NCI-H187 (cell line): ENCODE measurements at regions not wholly inside any gene's neighbourhood (a gene's known extent, or its start where the extent isn't known, plus 50 kb on each side); places are given as distances from the start of the nearest gene placed in this dataset.
A peak's percentile ranks its signal among the peaks of the same experiment; 100 is the strongest.
"Not testable (repeated sequence)": the region's sequence is repeated elsewhere in the genome, so short reads cannot be mapped to it uniquely, and the experiment has no call there.

ENCODE experiments used
- DNase-seq, 2 experiments: peaks; one replicate each; lab custom pipeline; 2025; lab: John Stamatoyannopoulos, UW

DNA sequence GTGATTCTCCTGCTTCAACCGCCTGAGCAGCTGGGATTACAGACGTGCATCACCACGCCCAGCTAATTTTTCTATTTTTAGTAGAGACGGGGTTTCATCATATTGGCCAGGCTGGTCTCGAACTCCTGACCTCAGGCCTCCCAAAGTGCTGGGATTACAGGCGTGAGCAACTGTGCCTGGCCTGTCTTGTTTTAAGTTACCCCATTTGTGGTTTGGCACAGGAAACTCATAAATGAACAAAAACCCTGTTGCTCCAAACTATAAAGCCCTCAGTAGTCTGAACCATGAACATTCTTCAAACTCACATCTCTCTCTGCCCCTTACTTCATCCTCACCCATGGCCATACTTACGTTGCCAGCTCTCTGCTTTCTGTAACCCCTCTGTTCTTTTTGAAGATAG lies 61.7 kb downstream of the RHOU start:
- DNase-seq = not testable (repeated sequence)

DNA sequence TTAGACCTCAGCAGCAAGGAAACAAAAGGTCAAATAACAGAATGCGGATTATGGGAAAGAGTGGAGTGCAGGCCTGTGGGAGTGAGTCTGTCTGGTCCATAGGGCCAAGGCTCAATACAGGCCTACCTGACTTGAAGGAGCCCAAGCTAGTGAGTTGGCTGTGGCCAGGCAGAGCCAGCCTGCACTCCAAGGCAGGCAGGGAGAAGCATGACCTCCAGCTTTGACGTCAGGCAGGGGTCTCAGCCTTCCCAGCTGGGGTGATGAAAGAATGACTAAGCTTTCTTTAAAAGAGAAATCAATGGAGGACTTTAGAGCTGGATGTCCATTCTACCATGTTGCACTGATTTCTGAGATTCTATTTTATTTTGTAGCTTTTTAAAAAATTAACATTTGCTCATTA lies 62.8 kb downstream of the RHOU start:
- DNase-seq = no peak

DNA sequence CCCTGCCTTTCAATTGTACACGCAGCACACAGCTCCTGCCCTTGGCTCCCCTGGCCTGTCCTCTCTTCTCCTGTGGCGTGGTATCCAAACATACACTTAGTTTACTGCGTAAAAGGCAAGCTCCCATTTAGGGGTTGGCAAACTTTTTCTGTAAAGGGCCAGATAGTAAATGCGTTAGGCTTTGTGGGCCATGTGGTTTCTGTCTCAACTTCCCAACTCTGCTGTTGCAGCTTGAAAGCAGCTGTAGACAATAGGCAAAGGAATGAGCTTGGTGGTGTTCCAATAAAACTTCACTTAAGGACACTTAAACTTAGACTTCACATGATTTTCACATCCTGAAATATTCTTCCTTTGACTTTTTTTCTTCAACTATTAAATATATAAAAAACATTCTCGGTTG lies 63.3 kb downstream of the RHOU start:
- DNase-seq = no peak

DNA sequence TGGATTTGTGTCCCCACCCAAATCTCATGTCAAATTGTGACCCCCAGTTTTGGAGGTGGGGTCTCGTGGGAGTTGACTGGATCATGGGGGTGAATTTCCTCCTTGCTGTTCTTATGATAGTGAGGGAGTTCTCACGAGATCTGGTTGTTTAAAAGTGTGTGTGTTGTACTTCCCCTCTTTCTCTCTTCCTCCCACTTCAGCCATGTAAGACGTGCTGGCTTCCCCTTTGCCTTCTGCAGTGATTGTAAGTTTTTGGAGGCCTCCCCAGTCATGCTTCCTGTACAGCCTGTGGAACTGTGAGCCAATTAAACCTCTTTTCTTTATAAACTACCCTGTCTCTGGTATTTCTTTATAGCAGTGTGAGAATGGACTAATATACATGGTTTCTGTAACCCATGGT lies 64.6 kb downstream of the RHOU start:
- DNase-seq = no peak

DNA sequence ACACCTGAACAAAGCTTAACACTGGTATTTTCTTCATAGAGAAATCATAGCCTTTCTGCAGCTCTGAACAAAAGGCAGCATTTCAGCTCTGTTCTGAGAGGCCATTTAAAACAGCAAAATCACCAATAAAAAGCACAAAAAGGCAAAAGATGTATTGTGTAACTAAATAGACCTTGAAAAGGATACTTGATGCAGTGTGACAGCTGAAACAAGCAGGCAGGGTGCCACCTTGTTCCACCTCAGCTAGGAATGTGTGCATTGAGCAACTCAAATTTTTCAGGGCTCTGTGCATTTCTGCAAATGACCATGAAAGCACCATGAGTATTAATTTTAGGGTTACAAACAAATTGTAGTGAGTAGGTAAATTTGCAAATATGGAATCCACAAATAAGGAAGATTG lies 65.8 kb downstream of the RHOU start:
- DNase-seq = no peak

DNA sequence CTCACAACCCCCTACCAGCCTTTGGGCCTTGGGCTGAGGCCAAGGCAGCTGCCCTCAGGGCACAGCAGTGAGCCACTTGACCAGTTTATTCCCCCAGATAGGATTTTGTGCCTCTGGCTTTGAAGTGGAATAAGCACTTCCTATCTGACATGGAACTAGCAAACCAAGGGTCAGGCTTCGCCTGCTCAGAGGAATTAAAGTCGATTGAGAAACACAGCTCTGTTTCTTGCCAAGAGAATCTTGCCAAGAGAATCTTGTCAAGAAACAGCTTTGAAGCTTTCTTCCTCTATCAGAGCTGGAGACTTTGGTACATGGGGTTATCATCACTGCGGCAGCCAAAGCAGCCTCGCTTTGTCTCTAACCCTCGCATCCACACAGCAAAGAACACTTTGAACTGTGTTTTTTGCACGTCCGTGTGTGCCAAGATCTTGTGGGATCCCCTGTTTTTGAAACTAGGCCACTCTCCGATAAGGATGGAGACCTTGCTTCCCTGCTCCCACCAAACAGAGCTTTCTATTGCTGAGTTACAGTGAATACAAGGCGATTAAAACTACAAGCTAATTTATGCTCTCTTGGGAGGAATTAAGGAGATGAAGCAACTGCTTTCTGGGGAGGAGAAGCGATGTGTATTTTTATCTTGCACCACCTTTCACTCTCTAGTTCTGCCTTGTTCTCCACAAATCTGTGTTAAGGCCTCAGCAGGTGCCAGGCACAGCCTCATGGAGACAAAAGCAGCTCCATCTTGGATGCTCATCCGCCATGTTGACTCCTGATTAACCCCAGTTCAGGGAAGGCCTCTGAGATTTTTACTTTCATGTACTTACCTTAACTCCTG lies 67.3 kb downstream of the RHOU start:
- no peak for DNase-seq

DNA sequence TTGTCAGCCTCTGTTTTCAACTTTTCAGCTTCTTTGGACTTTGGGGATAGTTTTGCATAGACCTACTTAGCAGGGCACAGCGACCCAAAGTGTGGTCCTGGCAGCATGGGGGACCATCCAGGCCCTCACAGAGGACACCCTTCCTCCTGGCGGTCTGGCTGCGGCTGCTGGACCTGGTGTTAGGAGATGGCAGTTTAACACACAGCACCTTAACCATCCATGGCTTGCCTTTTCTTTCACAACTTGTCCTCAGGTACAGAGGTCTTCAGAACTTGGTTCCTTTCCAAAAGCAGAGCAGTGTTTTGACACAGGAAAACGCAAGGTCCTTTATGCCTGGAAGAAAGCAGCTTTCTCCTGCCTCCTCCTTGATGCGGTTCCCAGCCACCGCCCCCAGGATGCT lies 68.1 kb downstream of the RHOU start:
- no peak for DNase-seq

DNA sequence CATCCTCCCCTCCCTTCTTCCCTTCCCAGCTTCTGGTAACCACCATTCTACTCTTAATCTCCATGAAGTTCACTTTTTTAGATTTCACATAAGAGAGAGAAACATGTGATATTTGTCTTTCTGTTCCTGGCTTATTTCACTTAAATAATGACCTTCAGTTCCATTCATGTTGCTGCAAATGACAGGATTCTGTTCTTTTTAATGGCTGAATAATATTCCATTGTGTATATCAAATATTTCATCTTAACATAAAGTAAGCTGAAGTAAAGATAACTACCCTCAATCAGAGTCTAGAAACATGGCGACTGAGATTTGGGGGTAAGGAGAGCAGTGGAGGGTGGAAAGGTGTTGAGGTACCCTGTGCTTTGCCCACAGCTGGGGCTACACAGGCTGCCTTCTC lies 68.9 kb downstream of the RHOU start:
- DNase-seq = no peak

DNA sequence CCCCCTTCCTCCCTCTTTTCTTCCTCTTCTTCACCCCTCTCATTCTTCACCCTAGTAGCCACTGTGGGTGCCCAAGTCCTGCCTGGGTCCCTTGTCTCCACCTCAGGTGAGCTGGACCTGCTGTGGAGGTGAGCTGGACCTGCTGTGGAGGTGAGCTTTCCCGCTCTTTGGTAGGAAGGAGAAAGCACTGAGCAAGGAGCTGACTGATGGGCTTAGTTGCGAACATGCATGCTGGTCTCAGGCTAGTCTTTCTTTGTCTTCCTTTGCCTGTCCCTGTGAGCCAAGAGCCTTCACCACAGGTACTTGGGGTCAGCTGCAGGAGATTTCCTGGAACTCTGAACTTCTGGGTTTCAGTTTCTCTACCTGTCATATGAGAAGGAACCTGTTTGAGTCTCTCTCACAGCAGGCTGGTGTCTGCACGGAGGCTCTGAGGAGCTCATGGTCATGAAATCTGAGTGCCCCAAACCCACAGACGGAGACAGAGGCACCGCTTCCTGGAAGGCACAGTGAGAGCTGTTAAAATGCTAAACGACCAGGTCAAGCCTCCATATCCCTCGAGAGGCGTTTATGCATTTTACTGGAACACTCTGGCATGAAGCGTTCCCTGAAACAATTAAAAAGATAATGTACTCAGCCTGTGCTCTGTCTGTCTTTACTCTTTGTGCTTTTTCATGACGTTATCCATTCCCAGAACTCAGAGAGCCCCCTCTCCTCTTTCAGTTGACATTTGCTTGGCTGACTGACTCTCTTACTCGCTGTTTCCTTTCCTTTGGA lies 69.5 kb downstream of the RHOU start:
- DNase-seq = peak; percentile 57 to 60

DNA sequence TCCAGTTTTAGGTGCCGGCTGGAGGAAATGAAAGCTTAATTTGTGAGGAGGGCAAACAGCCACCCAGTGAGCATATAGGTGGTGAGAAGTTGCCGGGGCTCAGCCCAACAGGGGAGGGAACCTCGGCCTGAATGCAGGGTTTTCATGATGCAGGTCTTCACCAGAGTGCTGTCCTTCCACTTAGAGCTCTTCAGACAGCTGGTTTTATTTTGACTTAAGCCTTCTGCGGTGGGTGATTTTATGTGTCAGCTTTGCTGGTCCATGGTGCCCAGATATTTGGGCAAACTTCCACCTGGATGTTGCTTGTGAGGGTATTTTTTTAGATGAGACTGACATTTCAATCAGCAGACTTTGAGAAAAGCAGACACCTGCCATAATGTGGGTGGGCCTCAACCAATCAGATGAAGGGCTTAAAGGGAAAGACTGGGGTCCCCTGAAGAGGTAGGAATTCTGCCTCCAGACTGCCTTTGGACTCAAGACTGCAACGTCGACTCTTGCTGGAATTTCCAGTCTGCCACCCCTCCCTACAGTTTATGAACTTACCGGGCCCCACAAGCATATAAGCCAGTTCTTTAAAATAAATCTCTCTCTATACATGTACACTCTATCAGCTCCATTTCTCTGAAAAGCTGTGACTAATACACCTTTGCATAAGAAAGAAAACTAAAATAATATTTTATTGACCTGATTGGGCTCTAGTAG lies 72.8 kb downstream of the RHOU start:
- DNase-seq = no peak

DNA sequence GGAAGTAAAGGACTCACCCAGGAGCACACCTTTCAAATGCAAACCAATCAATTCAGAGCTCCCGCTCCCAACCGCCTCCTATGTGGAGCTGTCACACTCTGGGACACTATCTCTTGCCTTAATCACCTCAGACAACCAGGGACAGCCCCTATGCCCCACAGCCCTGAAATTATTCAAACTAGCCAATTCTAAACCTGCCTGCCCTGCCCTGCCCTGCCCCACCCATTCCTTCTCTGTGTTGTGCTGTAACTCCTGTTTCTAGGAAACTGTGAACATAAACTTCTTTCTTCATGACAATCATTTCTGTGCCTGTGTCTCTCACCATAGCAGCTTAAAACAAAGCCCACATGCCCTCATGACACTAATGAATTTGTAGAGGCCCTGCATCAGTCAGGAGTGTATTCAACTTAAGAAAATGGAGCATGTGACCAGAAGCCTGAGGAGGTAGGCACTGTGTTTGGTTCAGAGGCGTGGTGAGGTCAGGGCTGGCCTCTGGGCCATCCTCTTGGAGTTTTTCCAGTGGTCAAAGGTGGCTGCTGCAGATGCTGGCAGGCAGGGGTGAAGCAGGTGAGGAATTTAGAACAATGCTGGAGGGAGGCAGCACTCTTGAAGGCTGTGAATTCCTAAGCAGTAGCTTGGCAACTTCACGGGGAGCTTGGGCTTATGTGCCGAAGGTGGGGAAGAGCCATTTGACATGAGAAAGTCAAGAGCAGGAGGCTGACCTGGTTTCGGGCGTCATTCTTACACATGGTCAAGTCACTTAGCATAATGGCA lies 74.5 kb downstream of the RHOU start:
- DNase-seq = no peak

DNA sequence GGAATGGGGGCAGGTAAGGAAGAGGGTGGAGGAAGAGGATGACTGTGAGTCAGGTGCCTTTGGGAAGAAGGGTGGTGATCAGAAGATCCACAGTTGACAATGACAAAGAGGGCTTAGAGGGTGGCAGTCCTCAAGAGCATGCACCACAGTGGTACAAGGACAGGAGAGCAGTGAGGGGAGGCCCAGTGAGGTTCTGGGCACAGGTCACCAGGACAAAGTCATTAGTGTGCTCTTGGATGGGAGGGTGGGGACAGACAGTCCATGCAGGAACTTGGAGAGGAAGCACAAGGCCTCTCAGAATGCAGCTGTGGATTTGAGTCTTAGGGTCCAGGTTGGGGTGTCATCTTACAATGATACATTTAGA lies 75.1 kb downstream of the RHOU start:
- no peak for DNase-seq

DNA sequence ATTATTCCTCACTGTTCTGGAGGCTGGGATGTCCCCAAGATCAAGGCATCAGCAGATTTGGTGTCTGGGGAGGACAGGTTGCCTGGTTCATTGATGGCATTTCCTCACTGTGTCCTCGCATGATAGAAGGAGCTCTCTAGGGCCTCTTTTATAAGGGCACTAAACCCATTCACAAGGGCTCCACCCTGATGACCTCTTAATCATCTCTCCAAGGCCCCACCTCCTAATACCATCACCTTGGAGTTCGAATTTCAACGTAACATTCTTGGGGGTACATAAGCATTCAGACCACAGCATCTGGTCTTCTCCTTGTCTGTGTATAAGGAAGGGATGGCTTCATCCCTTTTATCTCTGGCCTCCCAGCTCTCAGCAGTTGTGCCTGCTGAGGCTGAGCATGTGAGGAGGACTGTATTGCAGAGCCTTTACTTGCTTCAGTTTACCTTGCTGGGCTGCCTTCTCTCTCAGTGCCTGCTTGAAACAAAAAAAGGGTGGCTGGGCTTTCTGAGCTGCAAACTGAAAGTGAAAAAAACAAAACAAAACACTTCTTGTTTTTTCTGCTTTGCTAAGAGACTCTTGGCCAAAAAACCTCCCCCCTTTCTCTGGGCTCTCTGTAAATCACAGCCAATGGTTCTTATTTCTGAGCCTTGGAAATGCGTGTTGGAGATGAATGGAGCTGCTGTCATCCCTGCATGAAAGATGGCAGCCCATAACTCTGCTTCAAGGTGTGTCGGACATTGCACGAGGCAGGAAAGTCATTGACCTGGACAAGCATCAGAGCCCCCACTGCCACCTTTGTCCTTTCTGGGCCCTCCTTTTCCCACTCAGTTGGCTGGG lies 75.8 kb downstream of the RHOU start:
- no peak for DNase-seq

DNA sequence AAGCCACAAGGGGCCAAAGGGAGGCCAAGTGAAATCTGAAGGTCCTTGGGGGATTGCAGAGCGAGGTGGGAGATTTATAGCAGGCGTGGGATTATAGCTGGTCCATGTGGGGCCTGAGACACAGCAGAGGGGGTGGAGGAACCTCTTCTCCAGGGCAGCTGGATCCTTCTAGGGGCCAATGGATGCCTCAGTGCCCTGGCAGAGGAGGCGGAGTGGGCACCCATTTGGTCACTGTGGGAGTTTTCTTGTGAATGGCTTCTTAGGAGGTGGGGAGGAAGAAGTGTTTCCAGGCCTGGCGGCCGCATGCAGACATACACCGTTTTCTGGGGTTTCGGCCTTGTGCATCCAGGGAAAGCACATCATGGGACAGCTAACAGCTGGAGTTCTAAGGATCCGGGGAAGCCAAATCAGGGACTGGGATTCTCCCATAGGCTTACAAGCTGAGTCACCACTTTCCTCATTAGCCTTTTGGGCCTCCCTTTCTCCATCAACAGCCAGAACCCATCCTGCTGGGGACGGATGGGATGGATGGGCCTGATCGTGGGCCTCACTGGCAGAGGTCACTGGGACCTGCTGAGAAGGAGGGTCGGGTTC lies 76.5 kb downstream of the RHOU start:
- no peak for DNase-seq

DNA sequence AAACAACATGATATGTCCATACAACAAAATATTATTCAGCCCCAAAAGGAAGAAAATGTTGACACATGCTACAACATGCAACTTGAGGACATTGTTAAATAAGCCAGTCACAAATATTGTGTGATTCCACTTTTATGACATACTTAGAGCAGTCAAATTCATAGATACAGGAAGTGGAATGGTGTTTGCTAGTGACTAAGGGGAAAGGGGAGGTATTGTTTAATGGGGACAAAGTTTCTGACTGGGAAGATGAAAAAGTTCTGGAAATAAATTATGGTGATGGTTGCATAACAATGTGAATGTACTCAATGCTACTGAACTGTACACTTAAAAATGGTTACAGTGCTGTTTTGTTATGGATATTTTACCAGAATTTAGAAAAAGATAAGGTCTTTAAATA lies 77.7 kb downstream of the RHOU start:
- DNase-seq = no peak

DNA sequence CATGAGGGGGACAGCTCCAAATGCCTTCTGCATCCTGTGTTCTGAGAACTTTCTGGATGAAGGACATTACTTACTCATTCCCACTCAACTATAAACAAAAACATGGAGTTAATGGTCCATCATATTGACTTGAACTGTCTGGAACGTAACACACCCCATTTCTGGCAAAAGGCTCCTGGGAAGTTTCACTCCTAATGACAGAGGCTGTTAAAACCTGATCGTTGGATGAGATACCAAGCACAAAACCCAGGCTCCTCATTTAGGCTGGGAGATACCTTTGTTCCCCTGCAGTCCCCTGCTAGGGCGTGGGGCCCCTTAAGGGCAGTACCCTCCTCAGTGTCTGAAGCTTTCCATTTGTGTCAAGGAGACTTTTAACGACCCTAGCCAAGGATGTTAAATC lies 78.9 kb downstream of the RHOU start:
- DNase-seq = no peak

DNA sequence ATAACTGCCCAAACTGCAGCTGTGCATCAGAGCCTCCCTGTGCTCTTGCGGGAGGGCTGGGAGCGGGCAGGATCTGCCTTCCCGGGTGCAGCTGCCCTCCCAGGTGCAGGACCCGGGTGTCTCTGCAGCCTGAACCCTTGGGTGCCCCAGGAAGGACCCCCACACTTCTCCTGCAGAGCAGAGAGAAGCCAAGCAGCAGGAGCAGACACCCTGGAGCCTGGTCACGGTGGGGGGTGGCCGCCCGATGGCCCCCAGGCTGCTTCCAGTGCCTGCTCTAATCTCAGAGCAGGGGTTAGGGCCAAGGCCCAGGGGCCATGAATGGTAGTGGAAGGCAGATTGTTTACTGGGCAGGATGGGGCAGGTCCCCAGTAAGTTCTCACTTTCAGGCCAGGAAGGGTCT lies 83.0 kb downstream of the RHOU start:
- DNase-seq = no peak

DNA sequence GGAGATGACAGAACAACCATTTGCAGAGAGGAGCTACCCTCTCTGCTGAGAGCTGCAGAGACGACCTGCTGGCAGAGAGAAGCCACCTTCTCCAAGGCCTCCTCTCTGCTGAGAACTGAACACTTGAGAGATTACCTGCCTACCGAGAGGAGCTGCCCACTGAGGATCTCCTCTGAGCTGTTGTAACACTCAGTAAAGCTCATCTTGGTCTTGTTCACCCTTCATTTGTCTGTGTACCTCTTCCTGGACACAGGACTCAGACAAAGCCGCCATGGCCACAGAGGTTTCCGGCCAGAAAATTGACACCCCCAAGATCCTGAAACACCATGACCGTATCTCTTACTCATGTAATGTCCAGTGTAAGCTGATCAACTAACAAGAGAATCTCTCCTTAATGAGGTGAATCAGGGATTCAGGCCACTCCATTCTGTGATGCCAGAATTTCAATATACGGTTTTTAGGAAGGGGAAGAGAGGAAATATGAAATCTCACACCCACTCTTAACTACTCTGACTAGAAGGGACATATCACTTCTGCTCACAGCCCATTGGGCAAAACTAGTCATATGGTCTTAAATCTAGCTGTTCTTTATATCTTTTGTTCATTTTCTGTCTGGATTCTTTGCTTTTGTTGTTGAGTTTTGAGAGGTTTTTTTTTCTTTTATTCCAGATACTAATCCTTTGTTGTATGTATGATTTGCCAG lies 83.8 kb downstream of the RHOU start:
- DNase-seq = no peak

DNA sequence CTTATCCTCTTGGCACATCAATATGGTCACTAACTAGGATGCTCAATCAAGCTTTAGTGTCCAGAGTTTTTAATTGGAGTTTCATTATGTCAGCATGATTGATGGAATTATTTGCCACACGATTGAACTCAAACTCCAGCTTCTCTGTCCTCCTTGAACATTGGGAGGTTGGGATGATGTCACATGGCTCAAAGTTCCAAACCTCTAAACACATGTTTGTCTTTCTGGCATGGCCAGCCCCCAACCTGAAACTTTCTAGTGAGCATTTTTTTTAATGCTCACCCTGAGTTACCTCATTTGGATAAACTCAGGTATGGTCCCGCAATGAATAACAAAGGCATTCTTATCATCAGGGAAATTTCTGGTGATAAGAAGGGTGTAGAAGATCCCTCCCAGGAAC lies 86.0 kb downstream of the RHOU start:
- DNase-seq = no peak

DNA sequence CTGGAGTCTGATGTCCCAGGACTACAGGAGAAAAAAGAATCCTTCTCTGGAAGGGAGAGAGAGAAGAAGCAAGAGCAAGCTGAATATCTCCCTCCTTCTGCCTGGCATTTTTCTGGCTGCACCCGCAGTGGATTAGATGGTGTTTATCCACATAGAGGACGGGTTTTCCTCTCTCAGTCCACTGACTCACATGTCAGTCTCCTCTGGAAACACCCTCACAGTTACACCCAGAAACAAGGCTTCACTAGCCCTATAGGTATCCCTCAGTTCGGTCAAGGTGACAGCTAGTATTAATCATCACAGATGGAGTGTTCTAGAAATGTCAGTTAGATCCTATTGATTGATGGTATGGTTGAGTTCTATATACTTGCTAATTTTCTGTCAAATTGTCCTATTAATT lies 87.9 kb downstream of the RHOU start:
- no peak for DNase-seq
